ENCODE measurements at regions not wholly inside any gene's neighbourhood (a gene's known extent, or its start where the extent isn't known, plus 50 kb on each side); places are given as distances from the start of the nearest gene placed in this dataset.

- H3K4me1 ChIP-seq (ENCODE audit: control insufficient read depth, insufficient read depth, low read length) = no peaks in the 10 kb centered on the region
- H3K27ac ChIP-seq (ENCODE audit: low read length) = no peak overlapping the region
- TF ChIP-seq TCF7L2 (IDR thresholded peaks at IDR 0.05; ENCODE audit: low read depth, low read length) (no peak), SIN3A (IDR thresholded peaks at IDR 0.05; ENCODE audit: borderline replicate concordance, insufficient read depth, low read depth, low read length) (no peak), REST (IDR thresholded peaks at IDR 0.05; ENCODE audit: insufficient read depth in 1 of 2, low read depth in 2 of 2, low read length in 1 of 2) (no peak), CTCF (IDR thresholded peaks at IDR 0.05) (no peak), POLR2AphosphoS5 (IDR thresholded peaks at IDR 0.05; ENCODE audit: low read depth, low read length) (no peak)
- H3K27me3 ChIP-seq (ENCODE audit: control insufficient read depth, insufficient read depth, low read length) = peaks cover 2% of the 10 kb centered on the region; the same call in 1 of the 2 replicates
- no peak overlapping the region for H3K4me3 ChIP-seq (ENCODE audit: low read depth in 2 of 2, low read length in 2 of 2)
- H3K9me3 ChIP-seq (ENCODE audit: control insufficient read depth, insufficient read depth, low read depth, low read length) = no peaks in the 10 kb centered on the region
- no TSS peak for BruUV-seq (replicated peaks)
- H3K36me3 ChIP-seq (ENCODE audit: control insufficient read depth, insufficient read depth, low read length) = no peaks in the 10 kb centered on the region
- ATAC-seq = no peak
- ChIA-PET POLR2A (no interaction called here), CTCF (no interaction called here)
- intact Hi-C loops (cut with micrococcal nuclease; ENCODE audit: unreplicated experiment) (no loop called here), in situ Hi-C loops (cut with HindIII; ENCODE audit: low pct_unique_long_range_greater_than_20kb, low sequenced_read_pairs) (no loop called here)
- DNase-seq (ENCODE audit: low read depth, low spot score) = no peak
These were observed 105.2 kb upstream of the SYT13 start for GRCh38 chr11:45391168-45391850.

- no TSS peak for BruUV-seq (replicated peaks)
- Histone ChIP-seq H3K9me3 (ENCODE audit: control insufficient read depth, insufficient read depth, low read depth, low read length) (no peaks in the 10 kb centered on the region), H3K27me3 (ENCODE audit: control insufficient read depth, insufficient read depth, low read length) (peaks cover 2% of the 10 kb centered on the region; the same call in 1 of the 2 replicates), H3K4me3 (ENCODE audit: low read depth in 2 of 2, low read length in 2 of 2) (no peak overlapping the region), H3K36me3 (ENCODE audit: control insufficient read depth, insufficient read depth, low read length) (no peaks in the 10 kb centered on the region), H3K27ac (ENCODE audit: low read length) (no peak overlapping the region), H3K4me1 (ENCODE audit: control insufficient read depth, insufficient read depth, low read length) (no peaks in the 10 kb centered on the region)
- DNase-seq (ENCODE audit: low read depth, low spot score) (no peak), ATAC-seq (peak; percentile 74)
- in situ Hi-C loops (cut with HindIII; ENCODE audit: low pct_unique_long_range_greater_than_20kb, low sequenced_read_pairs) = no loop called here
- ChIA-PET CTCF (interaction anchor here (0.5 kb wide), 1 partner anchor 10 kb away, joined by 3 read pairs; no protein-coding TSS in a partner anchor), POLR2A (no interaction called here)
- intact Hi-C loops (cut with micrococcal nuclease; ENCODE audit: unreplicated experiment) = no loop called here
- no peak for TF ChIP-seq CTCF (IDR thresholded peaks at IDR 0.05)
- no peak for TF ChIP-seq REST (IDR thresholded peaks at IDR 0.05; ENCODE audit: insufficient read depth in 1 of 2, low read depth in 2 of 2, low read length in 1 of 2)
- no peak for TF ChIP-seq TCF7L2 (IDR thresholded peaks at IDR 0.05; ENCODE audit: low read depth, low read length)
- no peak for TF ChIP-seq SIN3A (IDR thresholded peaks at IDR 0.05; ENCODE audit: borderline replicate concordance, insufficient read depth, low read depth, low read length)
- TF ChIP-seq POLR2AphosphoS5 (IDR thresholded peaks at IDR 0.05; ENCODE audit: low read depth, low read length) = no peak
These were observed 104.3 kb upstream of the SYT13 start for GRCh38 chr11:45390407-45390806.

Measured in Panc1 (cell line).